ENCODE measurements at regions not wholly inside any gene's neighbourhood (a gene's known extent, or its start where the extent isn't known, plus 50 kb on each side); places are given as distances from the start of the nearest gene placed in this dataset.

GRCh38 chr2:189954989-189955388 is 107.5 kb downstream of the MSTN start:
- TF ChIP-seq, protein P1, sequence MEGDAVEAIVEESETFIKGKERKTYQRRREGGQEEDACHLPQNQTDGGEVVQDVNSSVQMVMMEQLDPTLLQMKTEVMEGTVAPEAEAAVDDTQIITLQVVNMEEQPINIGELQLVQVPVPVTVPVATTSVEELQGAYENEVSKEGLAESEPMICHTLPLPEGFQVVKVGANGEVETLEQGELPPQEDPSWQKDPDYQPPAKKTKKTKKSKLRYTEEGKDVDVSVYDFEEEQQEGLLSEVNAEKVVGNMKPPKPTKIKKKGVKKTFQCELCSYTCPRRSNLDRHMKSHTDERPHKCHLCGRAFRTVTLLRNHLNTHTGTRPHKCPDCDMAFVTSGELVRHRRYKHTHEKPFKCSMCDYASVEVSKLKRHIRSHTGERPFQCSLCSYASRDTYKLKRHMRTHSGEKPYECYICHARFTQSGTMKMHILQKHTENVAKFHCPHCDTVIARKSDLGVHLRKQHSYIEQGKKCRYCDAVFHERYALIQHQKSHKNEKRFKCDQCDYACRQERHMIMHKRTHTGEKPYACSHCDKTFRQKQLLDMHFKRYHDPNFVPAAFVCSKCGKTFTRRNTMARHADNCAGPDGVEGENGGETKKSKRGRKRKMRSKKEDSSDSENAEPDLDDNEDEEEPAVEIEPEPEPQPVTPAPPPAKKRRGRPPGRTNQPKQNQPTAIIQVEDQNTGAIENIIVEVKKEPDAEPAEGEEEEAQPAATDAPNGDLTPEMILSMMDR (conservative IDR thresholded peaks at IDR 0.05), result no peak
- no peak for TF ChIP-seq EZH2 (IDR thresholded peaks at IDR 0.05; ENCODE audit: low read depth)

All from PC-9 (cell line).